GM23338 (cell line): ENCODE measurements at regions not wholly inside any gene's neighbourhood (a gene's known extent, or its start where the extent isn't known, plus 50 kb on each side); places are given as distances from the start of the nearest gene placed in this dataset.

Experiments
- ATAC-seq: fragments of 200-7000 bp; cut with Tn5 transposase; 3 replicates; pipeline ENCODE4 v1.9.1; 2020
- DNase-seq: peaks from one replicate; pipeline ENCODE4 v3.0.0-alpha.2; 2015; ENCODE audit warnings: low spot score
- H2AFZ ChIP-seq: fragments of 200-600 bp; sonication (generic); 2 replicates; pipeline ENCODE4 v1.8.0; 2016; ENCODE audit warnings: antibody characterized with exemption, mild to moderate bottlenecking, moderate library complexity
- H3F3A ChIP-seq: fragments of 200-600 bp; sonication (generic); replicated peaks from 2 replicates; pipeline ENCODE4 v1.8.0; 2017; ENCODE audit warnings: antibody characterized with exemption, mixed run types, low read depth
- H3K27ac ChIP-seq: fragments of 200-600 bp; sonication (generic); 2 replicates; pipeline ENCODE4 v1.6.1; 2016; ENCODE audit warnings: low read depth
- H3K27me3 ChIP-seq: fragments of 200-600 bp; sonication (generic); 2 replicates; pipeline ENCODE4 v1.8.0; 2016; ENCODE audit warnings: mild to moderate bottlenecking, mixed run types, moderate library complexity; ENCODE audit not compliant: insufficient read depth
- H3K36me3 ChIP-seq: fragments of 200-600 bp; sonication (generic); 2 replicates; pipeline ENCODE4 v1.8.0; 2016; ENCODE audit warnings: mild to moderate bottlenecking; ENCODE audit not compliant: insufficient read depth
- H3K4me1 ChIP-seq: fragments of 200-600 bp; sonication (generic); 2 replicates; pipeline ENCODE4 v1.8.0; 2016; ENCODE audit warnings: mild to moderate bottlenecking, moderate library complexity; ENCODE audit not compliant: insufficient read depth
- H3K4me2 ChIP-seq: fragments of 200-600 bp; sonication (generic); 2 replicates; pipeline ENCODE4 v1.7.1; 2017; ENCODE audit warnings: mixed run types
- H3K4me3 ChIP-seq: fragments of 200-600 bp; sonication (generic); 2 replicates; pipeline ENCODE4 v1.6.1; 2016; ENCODE audit warnings: mixed run types
- H3K79me2 ChIP-seq: fragments of 200-600 bp; sonication (generic); replicated peaks from 2 replicates; pipeline ENCODE4 v1.8.0; 2017; ENCODE audit warnings: mild to moderate bottlenecking; ENCODE audit not compliant: insufficient read depth
- H3K9me2 ChIP-seq: fragments of 200-600 bp; sonication (generic); 2 replicates; pipeline ENCODE4 v1.8.0; 2017; ENCODE audit not compliant: insufficient read depth
- H4K20me1 ChIP-seq: fragments of 200-600 bp; sonication (generic); replicated peaks from 2 replicates; pipeline ENCODE4 v1.8.0; 2017; ENCODE audit warnings: mild to moderate bottlenecking; ENCODE audit not compliant: insufficient read depth
- H3K27ac Mint-ChIP-seq: 2 replicates; pipeline ENCODE4 v1.8.0; 2020; ENCODE audit warnings: inconsistent platforms, mild to moderate bottlenecking, moderate library complexity, mixed read lengths
- H3K27me3 Mint-ChIP-seq: 3 replicates; pipeline ENCODE4 v1.8.0; 2022; ENCODE audit warnings: low read depth, mild to moderate bottlenecking, moderate library complexity, mixed read lengths, inconsistent platforms; ENCODE audit not compliant: insufficient read depth, poor library complexity
- H3K36me3 Mint-ChIP-seq: 3 replicates; pipeline ENCODE4 v1.8.0; 2021; ENCODE audit warnings: low read depth, mild to moderate bottlenecking, inconsistent platforms, moderate library complexity, mixed read lengths
- H3K4me1 Mint-ChIP-seq: 3 replicates; pipeline ENCODE4 v1.8.0; 2020; ENCODE audit warnings: mild to moderate bottlenecking, inconsistent platforms, mixed read lengths
- H3K4me3 Mint-ChIP-seq: 3 replicates; pipeline ENCODE4 v1.8.0; 2021; ENCODE audit warnings: moderate library complexity, mild to moderate bottlenecking, inconsistent platforms, mixed read lengths
- H3K9me3 Mint-ChIP-seq: 3 replicates; pipeline ENCODE4 v1.8.0; 2020; ENCODE audit warnings: moderate library complexity, mild to moderate bottlenecking, inconsistent platforms, mixed read lengths
- CREB1 ChIP-seq: fragments of 250-450 bp; sonication (Bioruptor Pico); IDR thresholded peaks from 2 replicates; pipeline ENCODE4 v1.5.0; 2020; ENCODE audit warnings: low read depth, mild to moderate bottlenecking, moderate library complexity
- EZH2 ChIP-seq: fragments of 200-600 bp; sonication (generic); IDR thresholded peaks from one replicate; pipeline ENCODE4 v1.8.0; 2017; ENCODE audit warnings: antibody characterized with exemption, mild to moderate bottlenecking, low read depth; ENCODE audit not compliant: unreplicated experiment
- EZH2phosphoT487 ChIP-seq: fragments of 200-600 bp; sonication (generic); IDR thresholded peaks from one replicate; pipeline ENCODE4 v1.8.1; 2018; ENCODE audit warnings: antibody characterized with exemption; ENCODE audit not compliant: unreplicated experiment
- JUNB ChIP-seq: IDR thresholded peaks from one replicate; pipeline ENCODE4 v1.6.1; 2016; ENCODE audit warnings: antibody characterized with exemption; ENCODE audit not compliant: unreplicated experiment
- REST ChIP-seq: IDR thresholded peaks from one replicate; pipeline ENCODE4 v1.6.1; 2018; ENCODE audit warnings: antibody characterized with exemption; ENCODE audit not compliant: unreplicated experiment
- STAT1 ChIP-seq: IDR thresholded peaks from one replicate; pipeline ENCODE4 v1.6.1; 2016; ENCODE audit warnings: antibody characterized with exemption; ENCODE audit not compliant: unreplicated experiment
- ZNF114 ChIP-seq: fragments of 250-450 bp; sonication (Bioruptor Pico); IDR thresholded peaks from 2 replicates; pipeline ENCODE4 v1.5.0; 2020; ENCODE audit warnings: mild to moderate bottlenecking, moderate library complexity
- TF ChIP-seq, protein P1 (sequence below), 2 experiments: fragments of 200-600 bp in 1 of 2; sonication (generic) in 1 of 2; conservative IDR thresholded peaks; 2 replicates each; pipeline versions ENCODE4 v1.5.1 to v1.6.1; 2016 to 2017; ENCODE audit warnings: antibody characterized with exemption in 2 of 2, low read depth in 2 of 2, mild to moderate bottlenecking in 2 of 2, moderate library complexity in 1 of 2
- TF ChIP-seq, protein P2 (sequence below): fragments of 250-450 bp; sonication (Bioruptor Pico); IDR thresholded peaks from 2 replicates; pipeline ENCODE4 v1.5.0; 2020; ENCODE audit warnings: mild to moderate bottlenecking, moderate library complexity

DNA sequence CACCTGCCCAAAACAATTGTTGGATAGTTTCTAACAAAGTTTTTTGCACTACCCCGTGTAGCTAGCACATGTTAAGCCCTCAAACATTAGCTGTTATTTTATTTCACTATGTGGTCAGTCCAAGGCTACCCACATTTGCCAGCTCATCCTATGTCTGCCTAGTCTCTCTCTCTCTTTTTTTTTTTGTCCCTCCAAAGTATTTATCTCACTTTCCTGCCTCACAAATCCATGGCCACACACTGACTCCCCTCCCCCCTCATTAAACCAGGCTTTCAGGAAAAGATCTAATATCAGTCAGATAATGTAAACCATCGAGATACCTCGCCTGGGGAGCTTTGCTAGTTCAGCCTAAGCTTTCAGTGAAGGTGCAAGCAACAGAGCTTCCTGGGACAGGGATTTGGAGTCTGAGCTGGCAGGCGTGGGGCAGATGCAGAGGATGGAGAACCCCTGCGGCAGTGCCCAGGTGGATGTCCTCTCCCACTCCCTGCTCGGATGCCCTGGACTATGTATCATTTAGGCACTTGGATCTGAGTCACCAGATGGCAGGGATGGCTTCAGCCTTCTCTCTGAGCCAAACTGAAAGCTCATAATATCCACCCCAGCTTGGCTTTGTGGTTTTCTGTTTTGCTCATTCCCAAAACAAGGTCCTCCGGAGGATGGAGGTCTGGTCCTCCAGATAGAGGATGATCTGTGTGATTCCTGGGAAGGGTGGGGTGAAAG, 73.7 kb upstream of the FOXF1 start (continued):
- no peak for TF ChIP-seq REST
- TF ChIP-seq JUNB: no peak
- no peak for TF ChIP-seq STAT1
- TF ChIP-seq EZH2: no peak

DNA sequence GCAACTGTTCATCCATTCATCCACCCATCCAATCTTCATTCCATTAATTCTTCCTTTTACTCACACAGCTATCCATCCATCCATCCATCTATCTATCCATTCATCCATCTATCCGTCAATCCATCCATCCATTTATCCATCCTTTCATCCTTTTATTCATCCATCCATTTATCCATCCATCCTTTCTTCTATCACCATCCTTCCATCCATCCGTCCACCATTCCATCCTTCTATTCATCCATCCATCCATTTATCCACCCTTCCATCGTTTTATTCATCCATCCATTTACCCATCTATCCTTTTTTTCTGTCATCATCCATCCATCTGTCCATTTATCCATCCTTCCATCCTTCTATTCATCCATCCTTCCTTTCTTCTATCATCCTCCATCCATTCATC, 73.0 kb upstream of the FOXF1 start:
- Histone ChIP-seq H3K4me1 (no peaks in the 10 kb centered on the region), H3K36me3 (no peaks in the 10 kb centered on the region), H4K20me1 (no peaks in the 10 kb centered on the region), H3F3A (no peaks in the 10 kb centered on the region), H3K9me2 (0 out of 2 replicates have a peak, but pooled peaks cover 3% of the 10 kb centered on the region), H3K27me3 (no peaks in the 10 kb centered on the region), H3K4me2 (no peak overlapping the region), H2AFZ (no peak overlapping the region), H3K4me3 (no peak overlapping the region), H3K27ac (no peak overlapping the region), H3K79me2 (no peaks in the 10 kb centered on the region)
- DNase-seq (no peak), ATAC-seq (no peak)
- Mint-ChIP-seq H3K36me3 (no peaks in the 10 kb centered on the region), H3K27me3 (peaks cover 6% of the 10 kb centered on the region), H3K4me1 (no peaks in the 10 kb centered on the region), H3K4me3 (no peak overlapping the region), H3K9me3 (no peaks in the 10 kb centered on the region), H3K27ac (no peak overlapping the region)
- TF ChIP-seq STAT1 (no peak), ZNF114 (CRISPR knock-in tag) (no peak), JUNB (no peak), EZH2phosphoT487 (no peak), CREB1 (CRISPR knock-in tag) (no peak), REST (no peak)
- TF ChIP-seq, protein P1, sequence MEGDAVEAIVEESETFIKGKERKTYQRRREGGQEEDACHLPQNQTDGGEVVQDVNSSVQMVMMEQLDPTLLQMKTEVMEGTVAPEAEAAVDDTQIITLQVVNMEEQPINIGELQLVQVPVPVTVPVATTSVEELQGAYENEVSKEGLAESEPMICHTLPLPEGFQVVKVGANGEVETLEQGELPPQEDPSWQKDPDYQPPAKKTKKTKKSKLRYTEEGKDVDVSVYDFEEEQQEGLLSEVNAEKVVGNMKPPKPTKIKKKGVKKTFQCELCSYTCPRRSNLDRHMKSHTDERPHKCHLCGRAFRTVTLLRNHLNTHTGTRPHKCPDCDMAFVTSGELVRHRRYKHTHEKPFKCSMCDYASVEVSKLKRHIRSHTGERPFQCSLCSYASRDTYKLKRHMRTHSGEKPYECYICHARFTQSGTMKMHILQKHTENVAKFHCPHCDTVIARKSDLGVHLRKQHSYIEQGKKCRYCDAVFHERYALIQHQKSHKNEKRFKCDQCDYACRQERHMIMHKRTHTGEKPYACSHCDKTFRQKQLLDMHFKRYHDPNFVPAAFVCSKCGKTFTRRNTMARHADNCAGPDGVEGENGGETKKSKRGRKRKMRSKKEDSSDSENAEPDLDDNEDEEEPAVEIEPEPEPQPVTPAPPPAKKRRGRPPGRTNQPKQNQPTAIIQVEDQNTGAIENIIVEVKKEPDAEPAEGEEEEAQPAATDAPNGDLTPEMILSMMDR (conservative IDR thresholded peaks at IDR 0.05; ENCODE audit: low read depth in 2 of 2): no peak
- TF ChIP-seq, protein P2, sequence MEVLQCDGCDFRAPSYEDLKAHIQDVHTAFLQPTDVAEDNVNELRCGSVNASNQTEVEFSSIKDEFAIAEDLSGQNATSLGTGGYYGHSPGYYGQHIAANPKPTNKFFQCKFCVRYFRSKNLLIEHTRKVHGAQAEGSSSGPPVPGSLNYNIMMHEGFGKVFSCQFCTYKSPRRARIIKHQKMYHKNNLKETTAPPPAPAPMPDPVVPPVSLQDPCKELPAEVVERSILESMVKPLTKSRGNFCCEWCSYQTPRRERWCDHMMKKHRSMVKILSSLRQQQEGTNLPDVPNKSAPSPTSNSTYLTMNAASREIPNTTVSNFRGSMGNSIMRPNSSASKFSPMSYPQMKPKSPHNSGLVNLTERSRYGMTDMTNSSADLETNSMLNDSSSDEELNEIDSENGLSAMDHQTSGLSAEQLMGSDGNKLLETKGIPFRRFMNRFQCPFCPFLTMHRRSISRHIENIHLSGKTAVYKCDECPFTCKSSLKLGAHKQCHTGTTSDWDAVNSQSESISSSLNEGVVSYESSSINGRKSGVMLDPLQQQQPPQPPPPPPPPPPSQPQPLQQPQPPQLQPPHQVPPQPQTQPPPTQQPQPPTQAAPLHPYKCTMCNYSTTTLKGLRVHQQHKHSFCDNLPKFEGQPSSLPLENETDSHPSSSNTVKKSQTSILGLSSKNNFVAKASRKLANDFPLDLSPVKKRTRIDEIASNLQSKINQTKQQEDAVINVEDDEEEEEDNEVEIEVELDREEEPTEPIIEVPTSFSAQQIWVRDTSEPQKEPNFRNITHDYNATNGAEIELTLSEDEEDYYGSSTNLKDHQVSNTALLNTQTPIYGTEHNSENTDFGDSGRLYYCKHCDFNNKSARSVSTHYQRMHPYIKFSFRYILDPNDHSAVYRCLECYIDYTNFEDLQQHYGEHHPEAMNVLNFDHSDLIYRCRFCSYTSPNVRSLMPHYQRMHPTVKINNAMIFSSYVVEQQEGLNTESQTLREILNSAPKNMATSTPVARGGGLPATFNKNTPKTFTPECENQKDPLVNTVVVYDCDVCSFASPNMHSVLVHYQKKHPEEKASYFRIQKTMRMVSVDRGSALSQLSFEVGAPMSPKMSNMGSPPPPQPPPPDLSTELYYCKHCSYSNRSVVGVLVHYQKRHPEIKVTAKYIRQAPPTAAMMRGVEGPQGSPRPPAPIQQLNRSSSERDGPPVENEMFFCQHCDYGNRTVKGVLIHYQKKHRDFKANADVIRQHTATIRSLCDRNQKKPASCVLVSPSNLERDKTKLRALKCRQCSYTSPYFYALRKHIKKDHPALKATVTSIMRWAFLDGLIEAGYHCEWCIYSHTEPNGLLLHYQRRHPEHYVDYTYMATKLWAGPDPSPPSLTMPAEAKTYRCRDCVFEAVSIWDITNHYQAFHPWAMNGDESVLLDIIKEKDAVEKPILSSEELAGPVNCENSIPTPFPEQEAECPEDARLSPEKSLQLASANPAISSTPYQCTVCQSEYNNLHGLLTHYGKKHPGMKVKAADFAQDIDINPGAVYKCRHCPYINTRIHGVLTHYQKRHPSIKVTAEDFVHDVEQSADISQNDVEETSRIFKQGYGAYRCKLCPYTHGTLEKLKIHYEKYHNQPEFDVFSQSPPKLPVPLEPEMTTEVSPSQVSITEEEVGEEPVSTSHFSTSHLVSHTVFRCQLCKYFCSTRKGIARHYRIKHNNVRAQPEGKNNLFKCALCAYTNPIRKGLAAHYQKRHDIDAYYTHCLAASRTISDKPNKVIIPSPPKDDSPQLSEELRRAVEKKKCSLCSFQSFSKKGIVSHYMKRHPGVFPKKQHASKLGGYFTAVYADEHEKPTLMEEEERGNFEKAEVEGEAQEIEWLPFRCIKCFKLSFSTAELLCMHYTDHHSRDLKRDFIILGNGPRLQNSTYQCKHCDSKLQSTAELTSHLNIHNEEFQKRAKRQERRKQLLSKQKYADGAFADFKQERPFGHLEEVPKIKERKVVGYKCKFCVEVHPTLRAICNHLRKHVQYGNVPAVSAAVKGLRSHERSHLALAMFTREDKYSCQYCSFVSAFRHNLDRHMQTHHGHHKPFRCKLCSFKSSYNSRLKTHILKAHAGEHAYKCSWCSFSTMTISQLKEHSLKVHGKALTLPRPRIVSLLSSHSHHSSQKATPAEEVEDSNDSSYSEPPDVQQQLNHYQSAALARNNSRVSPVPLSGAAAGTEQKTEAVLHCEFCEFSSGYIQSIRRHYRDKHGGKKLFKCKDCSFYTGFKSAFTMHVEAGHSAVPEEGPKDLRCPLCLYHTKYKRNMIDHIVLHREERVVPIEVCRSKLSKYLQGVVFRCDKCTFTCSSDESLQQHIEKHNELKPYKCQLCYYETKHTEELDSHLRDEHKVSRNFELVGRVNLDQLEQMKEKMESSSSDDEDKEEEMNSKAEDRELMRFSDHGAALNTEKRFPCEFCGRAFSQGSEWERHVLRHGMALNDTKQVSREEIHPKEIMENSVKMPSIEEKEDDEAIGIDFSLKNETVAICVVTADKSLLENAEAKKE (CRISPR knock-in tag): no peak
